G401 (cell line): ENCODE measurements at regions not wholly inside any gene's neighbourhood (a gene's known extent, or its start where the extent isn't known, plus 50 kb on each side); places are given as distances from the start of the nearest gene placed in this dataset.

Experiments used
- DNase-seq: peaks from one replicate; pipeline ENCODE4 v3.0.0-alpha.2; 2015; ENCODE audit warnings: low spot score
- in situ Hi-C: cut with HindIII; loops from 2 replicates; pipeline ENCODE4 v1.10.0; 2016; ENCODE audit warnings: low sequenced_read_pairs, mixed read lengths

GRCh38 chr11:23021287-23021863 is 161.1 kb upstream of the CCDC179 start:
- no peak for DNase-seq
- in situ Hi-C loops = no loop called here

- no peak for DNase-seq
- in situ Hi-C loops = no loop called here
These were observed 162.6 kb upstream of the CCDC179 start for GRCh38 chr11:23022854-23023253.

GRCh38 chr11:23023319-23023718 is 163.0 kb upstream of the CCDC179 start:
- in situ Hi-C loops = no loop called here
- DNase-seq = no peak

DNA sequence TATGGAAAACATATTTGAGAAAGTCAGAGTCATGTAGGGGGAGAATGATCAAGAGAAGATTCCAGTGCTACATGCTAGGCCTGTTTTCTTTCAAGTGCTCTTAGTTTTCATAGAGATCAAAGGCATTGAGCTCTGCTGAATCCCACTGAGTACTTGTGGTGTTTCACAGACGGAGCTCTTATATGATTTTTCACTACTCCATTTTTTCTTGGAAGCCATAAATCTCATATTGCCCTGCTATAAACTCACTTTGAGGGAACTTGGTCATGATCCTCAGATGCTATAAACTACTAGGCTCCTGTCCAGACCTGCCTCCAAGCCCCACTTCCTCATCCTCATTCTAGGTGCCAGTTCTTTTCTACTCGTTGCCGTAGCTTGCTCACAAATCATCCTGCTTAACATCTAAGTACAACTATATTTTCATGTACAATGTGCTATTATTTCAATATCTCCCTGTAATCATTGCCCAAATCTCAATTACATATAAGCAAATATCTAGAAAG is 180.8 kb upstream of the CCDC179 start:
- in situ Hi-C loops = no loop called here
- DNase-seq = no peak

GRCh38 chr11:23058656-23059055 is 198.4 kb upstream of the CCDC179 start:
- no peak for DNase-seq

GRCh38 chr11:23063276-23063675 is 203.0 kb upstream of the CCDC179 start:
- DNase-seq = no peak
- in situ Hi-C loops = no loop called here

More at GRCh38 chr11:23058656-23059055, 198.4 kb upstream of the CCDC179 start:
- in situ Hi-C loops = no loop called here

GRCh38 chr11:23078289-23078971 is 218.2 kb upstream of the CCDC179 start:
- in situ Hi-C loops = no loop called here
- DNase-seq = no peak

GRCh38 chr11:23079382-23079813 is 219.1 kb upstream of the CCDC179 start:
- no peak for DNase-seq
- in situ Hi-C loops = no loop called here

DNA sequence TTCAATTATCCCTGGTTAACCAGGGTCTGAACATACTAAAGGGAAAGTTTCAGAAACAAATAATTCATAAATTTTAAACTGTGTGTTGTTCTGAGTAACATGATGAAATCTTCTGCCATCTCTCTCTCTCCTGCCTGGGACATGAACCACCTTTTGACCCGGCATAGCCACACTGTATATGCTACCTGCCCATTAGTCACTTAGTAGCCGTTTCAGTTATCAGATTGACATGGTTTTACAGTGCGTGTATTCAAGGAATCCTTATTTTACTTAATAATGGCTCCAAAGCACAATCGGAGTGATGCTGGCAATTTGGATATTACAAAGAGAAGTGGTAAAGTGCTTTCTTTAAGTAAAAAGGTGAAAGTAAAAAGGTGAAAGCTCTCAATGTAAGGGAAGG is 227.1 kb upstream of the CCDC179 start:
- DNase-seq = no peak
- in situ Hi-C loops = no loop called here

DNA sequence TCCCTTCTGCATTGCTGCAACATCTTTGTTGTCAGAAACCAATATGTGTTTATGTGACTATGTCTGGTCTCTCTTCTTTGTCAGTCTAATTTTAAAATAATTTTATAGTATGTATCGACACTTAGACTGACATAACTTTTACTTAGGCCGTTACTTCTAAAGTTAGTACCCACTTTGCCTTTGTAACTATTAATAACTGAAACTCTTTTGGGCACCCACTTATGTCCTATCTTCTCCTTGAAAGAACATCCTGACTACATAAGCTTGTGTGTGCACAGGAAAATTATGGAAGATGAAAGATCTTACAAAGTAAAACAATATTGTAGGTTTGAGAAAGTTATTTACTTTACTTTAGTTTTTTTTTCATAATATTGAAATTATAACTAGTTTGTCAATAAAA is 230.4 kb upstream of the CCDC179 start:
- in situ Hi-C loops = no loop called here
- no peak for DNase-seq

GRCh38 chr11:23095650-23096189 is 235.4 kb upstream of the CCDC179 start:
- in situ Hi-C loops = no loop called here
- DNase-seq = no peak

DNA sequence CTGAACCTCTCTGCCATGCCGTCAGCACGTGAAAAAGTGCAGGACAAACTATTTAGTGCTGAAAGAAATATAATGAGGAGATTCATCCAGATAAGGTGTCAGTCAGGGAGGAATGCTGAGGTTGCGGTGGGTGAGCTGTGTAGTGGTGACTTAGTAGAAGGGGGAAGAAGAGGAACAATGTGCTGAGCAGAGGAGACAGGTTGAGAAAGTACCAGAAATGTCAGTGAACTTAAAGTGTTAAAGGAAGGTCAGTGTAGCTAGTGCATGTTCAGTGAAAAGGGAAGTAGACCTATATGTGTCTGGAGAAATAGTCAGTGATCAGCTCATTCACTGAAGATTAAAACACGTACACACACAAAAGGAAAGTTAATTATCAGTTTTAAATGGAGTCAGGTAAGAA is 237.6 kb upstream of the CCDC179 start:
- DNase-seq = no peak
- in situ Hi-C loops = no loop called here

DNA sequence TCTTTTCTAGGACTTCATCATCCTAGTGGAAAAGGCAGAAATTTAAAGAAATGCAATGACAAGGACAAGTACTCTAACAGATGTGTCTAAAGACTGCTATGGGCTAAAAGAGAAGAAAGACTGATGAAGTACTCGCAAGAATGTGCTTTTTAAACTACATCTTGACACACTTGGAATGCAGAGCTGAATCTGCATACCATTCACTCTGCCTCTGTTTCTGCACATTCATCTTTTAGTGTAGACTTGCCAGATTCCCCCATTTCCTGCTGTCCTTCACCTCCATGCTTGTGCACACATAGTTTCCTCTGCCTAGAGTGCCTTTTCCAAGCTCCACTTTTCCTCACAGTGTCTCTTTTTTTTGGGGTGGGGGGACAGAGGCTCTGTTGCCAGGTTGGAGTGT is 239.0 kb upstream of the CCDC179 start:
- in situ Hi-C loops = no loop called here
- DNase-seq = no peak

GRCh38 chr11:23100726-23101125 is 240.5 kb upstream of the CCDC179 start:
- DNase-seq = no peak
- in situ Hi-C loops = no loop called here

DNA sequence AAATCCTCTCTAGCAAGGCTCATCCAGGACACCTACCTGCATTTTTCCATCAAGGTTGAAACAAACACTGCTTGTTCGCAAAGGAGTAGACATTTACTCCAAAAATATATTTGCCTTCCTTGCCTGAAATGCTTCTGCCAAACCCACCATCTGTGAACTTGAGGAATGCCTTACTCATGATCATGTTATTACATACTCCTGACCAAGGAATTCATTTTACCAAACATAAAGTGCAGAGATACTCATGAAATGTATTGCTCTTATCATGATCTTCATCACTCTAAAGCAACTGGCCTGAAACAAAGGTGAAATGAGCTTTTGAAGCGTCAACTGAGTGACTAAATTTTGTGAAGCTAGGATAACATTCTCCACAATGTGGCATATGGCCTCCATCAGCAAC is 243.1 kb upstream of the CCDC179 start:
- in situ Hi-C loops = no loop called here
- DNase-seq = no peak

DNA sequence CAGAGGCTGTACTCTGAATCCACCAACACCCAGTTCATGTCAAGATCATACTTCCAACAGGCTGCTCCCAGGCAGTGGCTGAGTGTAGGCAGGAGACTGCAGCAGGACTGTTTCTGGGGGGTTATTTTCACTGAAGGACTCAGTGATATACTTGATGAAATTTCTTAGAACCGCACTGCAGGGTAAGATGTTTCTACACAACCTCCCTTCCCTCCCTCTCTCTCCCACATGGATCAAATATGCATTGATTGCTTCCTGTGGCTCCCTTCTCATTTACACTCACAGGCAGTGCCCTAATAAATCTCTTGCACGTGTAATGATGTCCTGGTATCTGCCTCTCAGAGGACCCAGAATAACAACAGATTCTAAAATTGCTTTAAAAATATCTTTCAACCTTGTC is 251.3 kb upstream of the CCDC179 start:
- DNase-seq = no peak
- in situ Hi-C loops = no loop called here

DNA sequence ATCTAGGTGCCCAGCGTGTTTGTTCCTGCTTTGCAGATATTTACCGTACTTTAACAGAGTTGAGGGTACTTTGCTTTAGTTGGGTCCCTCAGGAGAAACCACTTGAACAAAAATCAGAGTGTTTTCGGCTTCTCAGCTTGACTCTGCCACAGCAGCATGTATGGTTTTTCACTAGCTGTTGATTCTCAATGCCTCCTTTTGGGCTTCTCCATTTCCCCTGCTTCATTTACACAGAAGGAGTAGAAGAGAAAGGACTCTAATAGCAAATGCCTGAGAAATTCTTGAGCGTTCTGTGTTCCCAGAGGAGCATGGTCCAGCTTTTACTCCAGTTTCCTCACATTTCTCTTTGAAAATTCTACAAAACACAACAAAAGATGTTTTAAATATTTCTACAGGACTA is 252.1 kb upstream of the CCDC179 start:
- DNase-seq = no peak
- in situ Hi-C loops = no loop called here

GRCh38 chr11:23112987-23113886 is 253.0 kb upstream of the CCDC179 start:
- in situ Hi-C loops = no loop called here
- peak; percentile 32 for DNase-seq

DNA sequence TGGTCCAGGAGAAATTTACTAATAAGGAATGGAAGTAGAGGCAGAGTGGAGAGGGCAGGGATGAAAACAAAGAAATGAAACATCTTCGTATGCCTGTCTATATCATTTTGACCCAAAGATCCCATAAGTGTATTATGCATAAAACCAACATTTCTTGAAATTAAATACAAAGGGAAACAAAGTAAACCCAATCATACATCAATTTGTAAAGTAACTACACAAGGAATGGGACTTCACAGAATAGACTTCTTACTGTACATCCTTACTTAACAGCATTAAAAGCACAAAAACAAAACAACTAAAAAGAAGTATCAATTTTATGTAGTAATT is 253.6 kb upstream of the CCDC179 start:
- in situ Hi-C loops = no loop called here

DNA sequence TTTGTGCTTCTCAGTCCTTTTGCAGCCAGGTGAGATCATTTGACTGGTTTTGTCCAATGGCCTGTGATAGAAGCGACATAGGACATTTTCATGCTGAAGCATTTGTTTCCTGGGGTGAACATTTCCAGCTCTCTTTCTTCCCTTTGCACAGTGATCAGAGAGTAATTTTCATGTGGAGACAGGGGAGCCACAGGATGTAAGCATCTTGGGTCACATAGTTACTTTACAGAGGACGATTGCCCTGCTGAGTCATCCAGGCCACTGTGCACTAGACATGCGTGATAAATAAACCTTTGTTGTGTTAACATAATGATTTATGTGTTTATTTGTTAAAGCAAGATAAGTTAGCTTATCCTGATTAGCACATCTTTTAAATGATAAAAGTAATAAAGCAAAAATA is 263.5 kb upstream of the CCDC179 start:
- in situ Hi-C loops = no loop called here
- DNase-seq = no peak

More for the DNA sequence above, 253.6 kb upstream of the CCDC179 start:
- DNase-seq = no peak
